OCI-LY1 (cell line): ENCODE measurements at regions not wholly inside any gene's neighbourhood (a gene's known extent, or its start where the extent isn't known, plus 50 kb on each side); places are given as distances from the start of the nearest gene placed in this dataset.

Experiments used
- H2AFZ ChIP-seq: fragments of 200-600 bp; sonication (generic), shearing (Covaris generic); 2 replicates; pipeline ENCODE4 v1.6.0; 2014; ENCODE audit warnings: antibody characterized with exemption, mild to moderate bottlenecking, low read length
- H3F3A ChIP-seq: fragments of 200-600 bp; sonication (generic), shearing (Covaris generic); 2 replicates; pipeline ENCODE4 v1.6.0; 2014; ENCODE audit warnings: mild to moderate bottlenecking, antibody characterized with exemption, low read length, moderate library complexity; ENCODE audit not compliant: insufficient read depth
- H3K27ac ChIP-seq: fragments of 200-600 bp; sonication (generic); 2 replicates; pipeline ENCODE4 v1.5.1; 2014; ENCODE audit warnings: low read length, mixed run types, mild to moderate bottlenecking, low read depth; ENCODE audit not compliant: poor library complexity, severe bottlenecking
- H3K27me3 ChIP-seq: fragments of 200-600 bp; sonication (generic); 2 replicates; pipeline ENCODE4 v1.6.0; 2014; ENCODE audit warnings: antibody characterized with exemption, mild to moderate bottlenecking, low read length, moderate library complexity; ENCODE audit not compliant: insufficient read depth
- H3K36me3 ChIP-seq: fragments of 200-600 bp; sonication (generic); 2 replicates; pipeline ENCODE4 v1.6.1; 2014; ENCODE audit warnings: mild to moderate bottlenecking, antibody characterized with exemption, low read length, moderate library complexity, mixed read lengths; ENCODE audit not compliant: insufficient read depth
- H3K4me1 ChIP-seq: fragments of 200-600 bp; sonication (generic); 2 replicates; pipeline ENCODE4 v1.5.1; 2014; ENCODE audit warnings: mild to moderate bottlenecking, low read length, moderate library complexity; ENCODE audit not compliant: insufficient read depth, severe bottlenecking
- H3K4me2 ChIP-seq: fragments of 200-600 bp; sonication (generic), shearing (Covaris generic); 2 replicates; pipeline ENCODE4 v1.6.1; 2014; ENCODE audit warnings: low read length
- H3K4me3 ChIP-seq: fragments of 200-600 bp; sonication (generic); 2 replicates; pipeline ENCODE4 v1.5.1; 2014; ENCODE audit warnings: low read length, low read depth, mild to moderate bottlenecking, mixed read lengths; ENCODE audit not compliant: poor library complexity, severe bottlenecking
- H3K79me2 ChIP-seq: fragments of 200-600 bp; shearing (Covaris generic); 2 replicates; pipeline ENCODE4 v1.6.1; 2016; ENCODE audit warnings: mixed run types, low read length, mixed read lengths; ENCODE audit not compliant: insufficient read depth
- H3K9ac ChIP-seq: fragments of 200-600 bp; sonication (generic), shearing (Covaris generic); 2 replicates; pipeline ENCODE4 v1.6.1; 2014; ENCODE audit warnings: mild to moderate bottlenecking, low read length, mixed read lengths
- H3K9me2 ChIP-seq: fragments of 200-600 bp; sonication (generic), shearing (Covaris generic); 2 replicates; pipeline ENCODE4 v1.6.1; 2014; ENCODE audit warnings: low read depth, mild to moderate bottlenecking, low read length, mixed read lengths
- H3K9me3 ChIP-seq: fragments of 200-600 bp; shearing (Covaris generic); 2 replicates; pipeline ENCODE4 v1.6.1; 2014; ENCODE audit warnings: low read length, mixed read lengths
- H4K20me1 ChIP-seq: fragments of 200-600 bp; sonication (generic), shearing (Covaris generic); 2 replicates; pipeline ENCODE4 v1.6.0; 2016; ENCODE audit warnings: mild to moderate bottlenecking, low read length; ENCODE audit not compliant: insufficient read depth
- CTCF ChIP-seq: fragments of 200-600 bp; sonication (generic), shearing (Covaris generic); IDR thresholded peaks from 2 replicates; pipeline ENCODE4 v1.5.1; 2017; ENCODE audit warnings: mild to moderate bottlenecking, antibody characterized with exemption, low read length, moderate library complexity, mixed read lengths
- EZH2 ChIP-seq: fragments of 200-600 bp; sonication (generic), shearing (Covaris generic); IDR thresholded peaks from 2 replicates; pipeline ENCODE4 v1.8.0; 2017; ENCODE audit warnings: borderline replicate concordance, mixed run types, mild to moderate bottlenecking, antibody characterized with exemption, low read length, moderate library complexity, mixed read lengths

DNA sequence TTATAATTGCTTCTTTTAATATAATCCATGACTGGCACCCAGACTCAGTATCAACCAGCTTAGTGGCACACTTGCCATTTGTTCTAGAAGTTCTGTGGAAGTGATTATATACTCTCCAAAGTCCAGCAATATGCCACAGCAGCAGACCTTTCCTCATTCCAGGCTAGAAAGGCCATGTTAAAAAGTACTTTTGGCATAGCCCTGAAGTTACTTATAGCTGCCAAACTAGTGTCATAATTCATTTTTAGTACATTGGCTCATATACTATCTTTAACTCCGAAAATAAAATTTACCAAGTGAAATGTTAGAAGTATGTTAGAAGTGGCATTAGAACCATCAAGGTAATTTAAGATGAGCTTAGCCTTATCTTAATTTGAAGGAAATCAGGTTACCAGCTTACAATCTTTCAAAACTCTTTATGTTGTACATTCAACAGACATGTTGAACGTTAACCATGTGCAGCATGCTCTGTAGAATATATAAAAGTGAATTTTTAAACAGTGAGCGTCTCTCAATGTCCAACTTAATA lies 714.2 kb upstream of the LCORL start:
- no peaks in the 10 kb centered on the region for H3K79me2 ChIP-seq
- no peaks in the 10 kb centered on the region for H3K9me3 ChIP-seq
- H3K9me2 ChIP-seq: no peaks in the 10 kb centered on the region
- no peak overlapping the region for H3K9ac ChIP-seq
- no peak overlapping the region for H3K27ac ChIP-seq
- no peaks in the 10 kb centered on the region for H3F3A ChIP-seq
- TF ChIP-seq EZH2 (no peak), CTCF (no peak)
- H3K36me3 ChIP-seq: no peaks in the 10 kb centered on the region
- H3K4me3 ChIP-seq: no peak overlapping the region
- no peaks in the 10 kb centered on the region for H3K27me3 ChIP-seq
- H3K4me2 ChIP-seq: no peak overlapping the region
- no peaks in the 10 kb centered on the region for H4K20me1 ChIP-seq
- no peaks in the 10 kb centered on the region for H3K4me1 ChIP-seq
- H2AFZ ChIP-seq: no peak overlapping the region

DNA sequence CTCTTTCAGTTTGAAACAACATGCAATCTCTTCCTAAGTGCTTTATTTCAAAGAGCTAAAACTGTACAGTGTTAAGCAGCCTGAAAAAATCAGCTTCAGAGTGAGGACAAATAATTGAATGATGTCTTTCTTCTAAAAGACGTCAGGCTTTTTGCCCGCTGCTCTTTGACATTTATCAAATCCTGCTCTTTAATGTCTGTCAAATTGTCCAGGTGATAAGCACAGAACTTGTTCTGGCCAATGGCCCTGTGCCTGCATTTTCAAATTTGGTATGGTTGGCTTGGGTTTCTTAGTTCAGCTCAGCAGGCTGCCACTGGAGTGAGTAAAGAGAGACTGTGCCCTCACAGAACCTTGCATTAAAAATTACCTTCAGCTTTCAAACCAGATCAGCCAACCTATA lies 712.9 kb upstream of the LCORL start:
- Histone ChIP-seq H3K4me2 (no peak overlapping the region), H3K27ac (no peak overlapping the region), H3K79me2 (no peaks in the 10 kb centered on the region), H3K9ac (no peak overlapping the region), H3K27me3 (no peaks in the 10 kb centered on the region), H3K36me3 (no peaks in the 10 kb centered on the region), H3K9me3 (no peaks in the 10 kb centered on the region), H2AFZ (no peak overlapping the region), H3K4me1 (no peaks in the 10 kb centered on the region), H3F3A (no peaks in the 10 kb centered on the region), H3K9me2 (no peaks in the 10 kb centered on the region), H4K20me1 (no peaks in the 10 kb centered on the region), H3K4me3 (no peak overlapping the region)
- TF ChIP-seq CTCF (no peak), EZH2 (no peak)

GRCh38 chr4:18733961-18734360 lies 712.4 kb upstream of the LCORL start:
- Histone ChIP-seq H3K4me3 (no peak overlapping the region), H2AFZ (no peak overlapping the region), H3F3A (no peaks in the 10 kb centered on the region), H3K4me2 (no peak overlapping the region), H4K20me1 (no peaks in the 10 kb centered on the region), H3K4me1 (no peaks in the 10 kb centered on the region), H3K36me3 (no peaks in the 10 kb centered on the region), H3K9me3 (no peaks in the 10 kb centered on the region), H3K9me2 (no peaks in the 10 kb centered on the region), H3K9ac (no peak overlapping the region), H3K27me3 (no peaks in the 10 kb centered on the region), H3K79me2 (no peaks in the 10 kb centered on the region), H3K27ac (no peak overlapping the region)
- TF ChIP-seq CTCF: no peak
- no peak for TF ChIP-seq EZH2
